IMR-90 (cell line): ENCODE measurements at regions not wholly inside any gene's neighbourhood (a gene's known extent, or its start where the extent isn't known, plus 50 kb on each side); places are given as distances from the start of the nearest gene placed in this dataset.

Source experiments
- ATAC-seq: fragments of 200-7000 bp; cut with Tn5 transposase; 2 replicates; pipeline ENCODE4 v1.9.1; 2020; ENCODE audit warnings: low read depth, mild to moderate bottlenecking, moderate library complexity
- BruUV-seq: library from RNA; stranded (reverse); fragments of 400-500 nt; replicated peaks from 2 replicates; lab custom pipeline; 2021; lab: Mats Ljungman, UMichigan
- CTCF ChIA-PET: fragments of 300-600 bp; formaldehyde crosslinking; extraction: SDS; loops from one replicate; lab custom pipeline; 2021; ENCODE audit warnings: antibody characterized with exemption; lab: Yijun Ruan, JAX
- POLR2A ChIA-PET: fragments of 300-600 bp; sonication (Branson Sonifier 250); formaldehyde crosslinking; loops from one replicate; lab custom pipeline; 2022; ENCODE audit warnings: antibody characterized with exemption; ENCODE audit not compliant: unreplicated experiment; lab: Charles Lee
- DNase-seq: peaks from one replicate; pipeline ENCODE4 v3.0.0; 2013
- H2AFZ ChIP-seq: replicated peaks from 2 replicates; pipeline ENCODE3; 2013; ENCODE audit warnings: low read length, mild to moderate bottlenecking; ENCODE audit not compliant: poor library complexity
- H2AK5ac ChIP-seq: 2 replicates; pipeline ENCODE4 v1.6.1; 2013; ENCODE audit warnings: low read depth, low read length, inconsistent platforms
- H2AK9ac ChIP-seq: replicated peaks from 2 replicates; pipeline ENCODE3; 2013; ENCODE audit warnings: mild to moderate bottlenecking, low read depth, low read length, moderate library complexity; ENCODE audit not compliant: poor library complexity
- H2BK120ac ChIP-seq: 2 replicates; pipeline ENCODE4 v1.6.1; 2013; ENCODE audit warnings: low read depth, low read length, inconsistent platforms
- H2BK15ac ChIP-seq: 3 replicates; pipeline ENCODE4 v1.6.1; 2013; ENCODE audit warnings: low read depth, low read length, inconsistent platforms
- H2BK20ac ChIP-seq: 2 replicates; pipeline ENCODE4 v1.6.1; 2013; ENCODE audit warnings: low read depth, mild to moderate bottlenecking, inconsistent platforms, low read length, moderate library complexity
- H2BK5ac ChIP-seq: 2 replicates; pipeline ENCODE4 v1.6.1; 2013; ENCODE audit warnings: mild to moderate bottlenecking, low read depth, low read length, inconsistent platforms; ENCODE audit not compliant: poor library complexity, severe bottlenecking
- H3K14ac ChIP-seq: replicated peaks from 2 replicates; pipeline ENCODE4 v1.6.1; 2013; ENCODE audit warnings: low read depth, low read length, inconsistent platforms
- H3K18ac ChIP-seq: 2 replicates; pipeline ENCODE4 v1.6.1; 2013; ENCODE audit warnings: low read depth, low read length, control low read depth
- H3K23ac ChIP-seq: 2 replicates; pipeline ENCODE4 v1.6.1; 2013; ENCODE audit warnings: low read depth, low read length, inconsistent platforms
- H3K27ac ChIP-seq: 2 replicates; pipeline ENCODE4 v1.5.1; 2013; ENCODE audit warnings: mild to moderate bottlenecking, control low read depth, low read length; ENCODE audit not compliant: insufficient read depth
- H3K27me3 ChIP-seq: 2 replicates; pipeline ENCODE4 v1.6.1; 2013; ENCODE audit warnings: low read length; ENCODE audit not compliant: control insufficient read depth, insufficient read depth
- H3K36me3 ChIP-seq: 2 replicates; pipeline ENCODE4 v1.6.1; 2013; ENCODE audit warnings: low read length, mixed read lengths; ENCODE audit not compliant: control insufficient read depth, insufficient read depth
- H3K4ac ChIP-seq: 2 replicates; pipeline ENCODE4 v1.6.1; 2013; ENCODE audit warnings: low read depth, low read length, inconsistent platforms
- H3K4me1 ChIP-seq: 2 replicates; pipeline ENCODE4 v1.6.1; 2013; ENCODE audit warnings: low read length, mixed read lengths; ENCODE audit not compliant: control insufficient read depth, insufficient read depth
- H3K4me2 ChIP-seq: 2 replicates; pipeline ENCODE4 v1.6.1; 2013; ENCODE audit warnings: low read depth, mild to moderate bottlenecking, control low read depth, low read length, moderate library complexity
- H3K4me3 ChIP-seq: 2 replicates; pipeline ENCODE4 v1.5.1; 2013; ENCODE audit warnings: low read depth, mild to moderate bottlenecking, control low read depth, low read length, moderate library complexity; ENCODE audit not compliant: insufficient read depth
- H3K56ac ChIP-seq: 2 replicates; pipeline ENCODE4 v1.6.1; 2013; ENCODE audit warnings: low read length, inconsistent platforms; ENCODE audit not compliant: insufficient read depth; ENCODE audit errors: extremely low read depth
- H3K79me1 ChIP-seq, 2 experiments: 2 replicates each; pipeline ENCODE4 v1.6.1; 2013; ENCODE audit warnings: low read length in 2 of 2, inconsistent platforms in 1 of 2, low read depth in 1 of 2
- H3K9ac ChIP-seq: 2 replicates; pipeline ENCODE4 v1.6.1; 2013; ENCODE audit warnings: low read depth, low read length, control low read depth
- H3K9me1 ChIP-seq: 2 replicates; pipeline ENCODE4 v1.6.1; 2013; ENCODE audit warnings: low read length, inconsistent platforms; ENCODE audit not compliant: insufficient read depth
- H3K9me3 ChIP-seq: 2 replicates; pipeline ENCODE4 v1.6.1; 2013; ENCODE audit warnings: low read length; ENCODE audit not compliant: control insufficient read depth, insufficient read depth
- H4K20me1 ChIP-seq: 2 replicates; pipeline ENCODE4 v1.6.1; 2013; ENCODE audit warnings: low read length, inconsistent platforms; ENCODE audit not compliant: insufficient read depth
- H4K5ac ChIP-seq: 2 replicates; pipeline ENCODE4 v1.6.1; 2013; ENCODE audit warnings: mild to moderate bottlenecking, low read depth, low read length, control low read depth
- H4K8ac ChIP-seq, 2 experiments: 2 replicates each; pipeline ENCODE4 v1.6.1; 2013; ENCODE audit warnings: low read depth in 2 of 2, low read length in 2 of 2, control low read depth in 1 of 2, inconsistent platforms in 1 of 2
- H4K91ac ChIP-seq: 2 replicates; pipeline ENCODE4 v1.6.1; 2013; ENCODE audit warnings: low read depth, low read length, inconsistent platforms; ENCODE audit not compliant: insufficient read depth
- BHLHE40 ChIP-seq: fragments of 150-350 bp; IDR thresholded peaks from 2 replicates; pipeline ENCODE4 v1.6.1; 2016; ENCODE audit warnings: mild to moderate bottlenecking, low read depth, low read length
- CEBPB ChIP-seq: IDR thresholded peaks from 2 replicates; pipeline ENCODE4 v1.6.1; 2012; ENCODE audit warnings: low read depth, low read length, improper control_type of control experiment
- CHD1 ChIP-seq: IDR thresholded peaks from 2 replicates; pipeline ENCODE4 v1.6.1; 2012; ENCODE audit warnings: low read depth, low read length, improper control_type of control experiment
- FOS ChIP-seq: fragments of 150-350 bp; IDR thresholded peaks from 2 replicates; pipeline ENCODE4 v1.6.1; 2016; ENCODE audit warnings: low read depth, low read length
- MAFK ChIP-seq: IDR thresholded peaks from 2 replicates; pipeline ENCODE4 v1.6.1; 2012; ENCODE audit warnings: low read depth, low read length, improper control_type of control experiment
- MAZ ChIP-seq: IDR thresholded peaks from 2 replicates; pipeline ENCODE4 v1.6.1; 2012; ENCODE audit warnings: low read depth, mild to moderate bottlenecking, low read length, improper control_type of control experiment, moderate library complexity, borderline replicate concordance
- MXI1 ChIP-seq: IDR thresholded peaks from 2 replicates; pipeline ENCODE4 v1.6.1; 2012; ENCODE audit warnings: low read depth, mild to moderate bottlenecking, low read length, moderate library complexity, borderline replicate concordance
- NFE2L2 ChIP-seq: fragments of 150-350 bp; IDR thresholded peaks from 2 replicates; pipeline ENCODE4 v1.6.1; 2016; ENCODE audit warnings: low read depth, mild to moderate bottlenecking, low read length
- POLR2A ChIP-seq: IDR thresholded peaks from 2 replicates; pipeline ENCODE4 v1.6.1; 2012; ENCODE audit warnings: mild to moderate bottlenecking, low read depth, low read length
- RAD21 ChIP-seq: IDR thresholded peaks from 2 replicates; pipeline ENCODE4 v1.6.1; 2012; ENCODE audit warnings: low read length, improper control_type of control experiment
- RCOR1 ChIP-seq: IDR thresholded peaks from 2 replicates; pipeline ENCODE4 v1.6.1; 2012; ENCODE audit warnings: mild to moderate bottlenecking, low read length, improper control_type of control experiment; ENCODE audit not compliant: insufficient replicate concordance
- RFX5 ChIP-seq: IDR thresholded peaks from 2 replicates; pipeline ENCODE4 v1.8.0; 2012; ENCODE audit warnings: low read depth, mild to moderate bottlenecking, low read length, moderate library complexity
- SMC3 ChIP-seq: fragments of 150-350 bp; IDR thresholded peaks from 2 replicates; pipeline ENCODE4 v1.6.1; 2016; ENCODE audit warnings: low read depth, mild to moderate bottlenecking, antibody characterized with exemption, low read length, moderate library complexity
- USF2 ChIP-seq: fragments of 150-350 bp; IDR thresholded peaks from 2 replicates; pipeline ENCODE4 v1.6.1; 2017; ENCODE audit warnings: mild to moderate bottlenecking, antibody characterized with exemption, low read length, low read depth
- WGBS, 2 experiments: methylation state at CpG; one replicate each; pipeline versions ENCODE4 v1.1.5 to v1.1.7; 2013; ENCODE audit warnings: missing lambda C conversion rate in 2 of 2; ENCODE audit not compliant: insufficient read length in 1 of 2; ENCODE audit errors: extremely low coverage in 2 of 2; 5-methylcytosine and 5-hydroxymethylcytosine counted together
- dilution Hi-C: fragments of 300-500 bp; cut with HindIII; formaldehyde crosslinking; loops from one replicate; pipeline ENCODE4 v1.14.3; 2018; ENCODE audit warnings: low sequenced_read_pairs; ENCODE audit not compliant: unreplicated experiment
- in situ Hi-C: fragments of 300-500 bp; cut with MboI; formaldehyde crosslinking; loops from 3 replicates; pipeline ENCODE4 v1.14.3; 2019; ENCODE audit warnings: low sequenced_read_pairs, inconsistent platforms, mixed read lengths
- intact Hi-C: fragments of 100-400 bp; cut with micrococcal nuclease; formaldehyde crosslinking; loops from 2 replicates; pipeline ENCODE4 v1.10.0; 2022
- TF ChIP-seq, protein P1 (sequence below): fragments of 150-350 bp; IDR thresholded peaks from 2 replicates; pipeline ENCODE4 v1.6.1; 2016; ENCODE audit warnings: low read depth, mild to moderate bottlenecking, low read length, moderate library complexity, borderline replicate concordance
- TF ChIP-seq, protein P2 (sequence below): conservative IDR thresholded peaks from 2 replicates; pipeline ENCODE4 v1.5.1; 2012; ENCODE audit warnings: mild to moderate bottlenecking, low read depth, low read length, improper control_type of control experiment

- Histone ChIP-seq H4K20me1 (no peaks in the 10 kb centered on the region), H3K9ac (no peak overlapping the region), H3K79me1 (no peaks in the 10 kb centered on the region), H3K4ac (no peak overlapping the region), H3K27ac (no peak overlapping the region), H3K14ac (no peak overlapping the region), H4K5ac (no peak overlapping the region), H3K9me3 (no peaks in the 10 kb centered on the region), H2AK5ac (no peak overlapping the region), H2BK20ac (no peak overlapping the region), H3K9me1 (no peaks in the 10 kb centered on the region), H4K91ac (no peak overlapping the region), H2BK5ac (no peak overlapping the region), H2AFZ (no peak overlapping the region), H3K4me1 (no peaks in the 10 kb centered on the region), H3K27me3 (peaks cover 2% of the 10 kb centered on the region; the same call in 1 of the 2 replicates), H3K56ac (no peak overlapping the region), H3K36me3 (no peaks in the 10 kb centered on the region), H3K4me3 (no peak overlapping the region), H2BK15ac (no peak overlapping the region), H3K23ac (no peak overlapping the region), H2AK9ac (no peak overlapping the region), H3K4me2 (no peak overlapping the region), H4K8ac (no peak overlapping the region), H3K18ac (no peak overlapping the region), H2BK120ac (no peak overlapping the region)
- no TSS peak for BruUV-seq
- ATAC-seq = peak; percentile 71
- no CpG with 5 or more reads among the region's 2 CpGs for WGBS, 2 experiments
- no peak for TF ChIP-seq CEBPB
- no peak for TF ChIP-seq RCOR1
- no peak for TF ChIP-seq MAFK
- TF ChIP-seq NFE2L2 = no peak
- no peak for TF ChIP-seq MAZ
- no peak for TF ChIP-seq POLR2A
- TF ChIP-seq, protein P1, sequence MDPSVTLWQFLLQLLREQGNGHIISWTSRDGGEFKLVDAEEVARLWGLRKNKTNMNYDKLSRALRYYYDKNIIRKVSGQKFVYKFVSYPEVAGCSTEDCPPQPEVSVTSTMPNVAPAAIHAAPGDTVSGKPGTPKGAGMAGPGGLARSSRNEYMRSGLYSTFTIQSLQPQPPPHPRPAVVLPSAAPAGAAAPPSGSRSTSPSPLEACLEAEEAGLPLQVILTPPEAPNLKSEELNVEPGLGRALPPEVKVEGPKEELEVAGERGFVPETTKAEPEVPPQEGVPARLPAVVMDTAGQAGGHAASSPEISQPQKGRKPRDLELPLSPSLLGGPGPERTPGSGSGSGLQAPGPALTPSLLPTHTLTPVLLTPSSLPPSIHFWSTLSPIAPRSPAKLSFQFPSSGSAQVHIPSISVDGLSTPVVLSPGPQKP = no peak
- TF ChIP-seq MXI1 = no peak
- TF ChIP-seq SMC3 = no peak
- TF ChIP-seq, protein P2, sequence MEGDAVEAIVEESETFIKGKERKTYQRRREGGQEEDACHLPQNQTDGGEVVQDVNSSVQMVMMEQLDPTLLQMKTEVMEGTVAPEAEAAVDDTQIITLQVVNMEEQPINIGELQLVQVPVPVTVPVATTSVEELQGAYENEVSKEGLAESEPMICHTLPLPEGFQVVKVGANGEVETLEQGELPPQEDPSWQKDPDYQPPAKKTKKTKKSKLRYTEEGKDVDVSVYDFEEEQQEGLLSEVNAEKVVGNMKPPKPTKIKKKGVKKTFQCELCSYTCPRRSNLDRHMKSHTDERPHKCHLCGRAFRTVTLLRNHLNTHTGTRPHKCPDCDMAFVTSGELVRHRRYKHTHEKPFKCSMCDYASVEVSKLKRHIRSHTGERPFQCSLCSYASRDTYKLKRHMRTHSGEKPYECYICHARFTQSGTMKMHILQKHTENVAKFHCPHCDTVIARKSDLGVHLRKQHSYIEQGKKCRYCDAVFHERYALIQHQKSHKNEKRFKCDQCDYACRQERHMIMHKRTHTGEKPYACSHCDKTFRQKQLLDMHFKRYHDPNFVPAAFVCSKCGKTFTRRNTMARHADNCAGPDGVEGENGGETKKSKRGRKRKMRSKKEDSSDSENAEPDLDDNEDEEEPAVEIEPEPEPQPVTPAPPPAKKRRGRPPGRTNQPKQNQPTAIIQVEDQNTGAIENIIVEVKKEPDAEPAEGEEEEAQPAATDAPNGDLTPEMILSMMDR = no peak
- TF ChIP-seq RFX5 = no peak
- no peak for TF ChIP-seq CHD1
- TF ChIP-seq BHLHE40 = no peak
- TF ChIP-seq FOS = no peak
- TF ChIP-seq RAD21 = no peak
- no peak for TF ChIP-seq USF2
- intact Hi-C loops = no loop called here
- ChIA-PET CTCF (no interaction called here), POLR2A (no interaction called here)
- peak; percentile 66 for DNase-seq
- dilution Hi-C loops = no loop called here
- in situ Hi-C loops = no loop called here
Measured at GRCh38 chr12:91781114-91781513, 364.5 kb downstream of the BTG1 start.
